ENCODE measurements at regions not wholly inside any gene's neighbourhood (a gene's known extent, or its start where the extent isn't known, plus 50 kb on each side); places are given as distances from the start of the nearest gene placed in this dataset.

- ATAC-seq (no peak), DNase-seq (no peak)
- Mint-ChIP-seq H3K27ac (no peak overlapping the region), H3K36me3 (no peaks in the 10 kb centered on the region), H3K4me1 (peaks cover 5% of the 10 kb centered on the region), H3K4me3 (no peak overlapping the region), H3K27me3 (peaks cover 3% of the 10 kb centered on the region), H3K9me3 (ENCODE audit: low read depth) (no peaks in the 10 kb centered on the region)
- CTCF ChIA-PET, result interaction anchor here (1.6 kb wide), 1 partner anchor 9 kb away, joined by 3 read pairs; no protein-coding TSS in a partner anchor
Measured at GRCh38 chr13:44017756-44018309, 138.1 kb downstream of the LACC1 start.

- H3K27me3 Mint-ChIP-seq, result peaks cover 10% of the 10 kb centered on the region
- DNase-seq (no peak), ATAC-seq (no peak)
- H3K9me3 Mint-ChIP-seq (ENCODE audit: low read depth), result no peaks in the 10 kb centered on the region
- H3K4me3 Mint-ChIP-seq, result no peak overlapping the region
- no peaks in the 10 kb centered on the region for H3K36me3 Mint-ChIP-seq
- CTCF ChIA-PET, result interaction anchor here (0.6 kb wide), 1 partner anchor 706 kb away, joined by 6 read pairs; no protein-coding TSS in a partner anchor
- H3K27ac Mint-ChIP-seq, result no peak overlapping the region
- peaks cover 5% of the 10 kb centered on the region for H3K4me1 Mint-ChIP-seq
Measured at GRCh38 chr13:44019651-44020050, 139.9 kb downstream of the LACC1 start.

- CTCF ChIA-PET, result no interaction called here
- H3K36me3 Mint-ChIP-seq, result no peaks in the 10 kb centered on the region
- no peak overlapping the region for H3K4me3 Mint-ChIP-seq
- H3K27ac Mint-ChIP-seq, result no peak overlapping the region
- H3K9me3 Mint-ChIP-seq (ENCODE audit: low read depth), result no peaks in the 10 kb centered on the region
- no peak for DNase-seq
- H3K4me1 Mint-ChIP-seq, result peaks cover 5% of the 10 kb centered on the region
- H3K27me3 Mint-ChIP-seq, result peaks cover 10% of the 10 kb centered on the region
- no peak for ATAC-seq
Measured at GRCh38 chr13:44021422-44021821, 141.7 kb downstream of the LACC1 start.

- Mint-ChIP-seq H3K4me1 (peaks cover 5% of the 10 kb centered on the region), H3K27me3 (peaks cover 12% of the 10 kb centered on the region), H3K4me3 (no peak overlapping the region), H3K36me3 (no peaks in the 10 kb centered on the region), H3K9me3 (ENCODE audit: low read depth) (no peaks in the 10 kb centered on the region), H3K27ac (no peak overlapping the region)
- no peak for ATAC-seq
- DNase-seq, result no peak
- CTCF ChIA-PET, result no interaction called here
Measured at GRCh38 chr13:44022196-44022595, 142.5 kb downstream of the LACC1 start.

- no peaks in the 10 kb centered on the region for H3K4me1 Mint-ChIP-seq
- no peak overlapping the region for H3K4me3 Mint-ChIP-seq
- peaks cover 21% of the 10 kb centered on the region for H3K27me3 Mint-ChIP-seq
- CTCF ChIA-PET, result interaction anchor here (0.7 kb wide), 1 partner anchor 22 kb away, joined by 3 read pairs; no protein-coding TSS in a partner anchor
- H3K27ac Mint-ChIP-seq, result no peak overlapping the region
- DNase-seq (no peak), ATAC-seq (no peak)
- H3K36me3 Mint-ChIP-seq, result no peaks in the 10 kb centered on the region
- no peaks in the 10 kb centered on the region for H3K9me3 Mint-ChIP-seq (ENCODE audit: low read depth)
Measured at GRCh38 chr13:44024167-44024845, 144.6 kb downstream of the LACC1 start.

- CTCF ChIA-PET, result interaction anchor here (0.7 kb wide), 1 partner anchor 21 kb away, joined by 3 read pairs; no protein-coding TSS in a partner anchor
Measured at GRCh38 chr13:44024846-44025195, 145.1 kb downstream of the LACC1 start.

GRCh38 chr13:44026194-44026593 lies 146.5 kb downstream of the LACC1 start:
- DNase-seq (no peak), ATAC-seq (no peak)
- no peaks in the 10 kb centered on the region for H3K36me3 Mint-ChIP-seq
- CTCF ChIA-PET, result interaction anchor here (1.2 kb wide), 1 partner anchor 8 kb away, joined by 3 read pairs; no protein-coding TSS in a partner anchor
- H3K27ac Mint-ChIP-seq, result no peak overlapping the region
- no peak overlapping the region for H3K4me3 Mint-ChIP-seq
- H3K9me3 Mint-ChIP-seq (ENCODE audit: low read depth), result no peaks in the 10 kb centered on the region
- peaks cover 22% of the 10 kb centered on the region for H3K27me3 Mint-ChIP-seq
- H3K4me1 Mint-ChIP-seq, result no peaks in the 10 kb centered on the region

More at GRCh38 chr13:44024846-44025195, 145.1 kb downstream of the LACC1 start:
- peaks cover 22% of the 10 kb centered on the region for H3K27me3 Mint-ChIP-seq
- no peaks in the 10 kb centered on the region for H3K4me1 Mint-ChIP-seq
- H3K4me3 Mint-ChIP-seq, result no peak overlapping the region
- no peak for ATAC-seq
- no peak for DNase-seq
- no peaks in the 10 kb centered on the region for H3K9me3 Mint-ChIP-seq (ENCODE audit: low read depth)
- H3K36me3 Mint-ChIP-seq, result no peaks in the 10 kb centered on the region
- H3K27ac Mint-ChIP-seq, result no peak overlapping the region

- DNase-seq, result no peak
- H3K4me3 Mint-ChIP-seq, result no peak overlapping the region
- no peak for ATAC-seq
- CTCF ChIA-PET, result no interaction called here
- H3K9me3 Mint-ChIP-seq (ENCODE audit: low read depth), result no peaks in the 10 kb centered on the region
- H3K36me3 Mint-ChIP-seq, result no peaks in the 10 kb centered on the region
- no peaks in the 10 kb centered on the region for H3K4me1 Mint-ChIP-seq
- H3K27ac Mint-ChIP-seq, result no peak overlapping the region
- H3K27me3 Mint-ChIP-seq, result peaks cover 17% of the 10 kb centered on the region
Measured at GRCh38 chr13:44028734-44029133, 149.0 kb downstream of the LACC1 start.

GRCh38 chr13:44030615-44031014 lies 150.9 kb downstream of the LACC1 start:
- no peak for DNase-seq
- H3K9me3 Mint-ChIP-seq (ENCODE audit: low read depth), result no peaks in the 10 kb centered on the region
- no peak for ATAC-seq
- no peaks in the 10 kb centered on the region for H3K36me3 Mint-ChIP-seq
- CTCF ChIA-PET, result no interaction called here
- H3K27me3 Mint-ChIP-seq, result peaks cover 16% of the 10 kb centered on the region
- H3K27ac Mint-ChIP-seq, result no peak overlapping the region
- H3K4me1 Mint-ChIP-seq, result no peaks in the 10 kb centered on the region
- H3K4me3 Mint-ChIP-seq, result no peak overlapping the region

- Mint-ChIP-seq H3K4me3 (no peak overlapping the region), H3K27ac (no peak overlapping the region), H3K4me1 (no peaks in the 10 kb centered on the region), H3K36me3 (no peaks in the 10 kb centered on the region), H3K27me3 (peaks cover 18% of the 10 kb centered on the region), H3K9me3 (ENCODE audit: low read depth) (no peaks in the 10 kb centered on the region)
- DNase-seq (no peak), ATAC-seq (no peak)
- CTCF ChIA-PET, result no interaction called here
Measured at GRCh38 chr13:44031555-44031954, 151.9 kb downstream of the LACC1 start.

GRCh38 chr13:44032802-44033201 lies 153.1 kb downstream of the LACC1 start:
- DNase-seq (no peak), ATAC-seq (no peak)
- H3K4me1 Mint-ChIP-seq, result no peaks in the 10 kb centered on the region
- no peak overlapping the region for H3K27ac Mint-ChIP-seq
- no peak overlapping the region for H3K4me3 Mint-ChIP-seq
- H3K9me3 Mint-ChIP-seq (ENCODE audit: low read depth), result no peaks in the 10 kb centered on the region
- no peaks in the 10 kb centered on the region for H3K36me3 Mint-ChIP-seq
- CTCF ChIA-PET, result no interaction called here
- peaks cover 16% of the 10 kb centered on the region for H3K27me3 Mint-ChIP-seq

GRCh38 chr13:44035400-44035799 lies 155.7 kb downstream of the LACC1 start:
- no peak overlapping the region for H3K27ac Mint-ChIP-seq
- no peaks in the 10 kb centered on the region for H3K36me3 Mint-ChIP-seq
- no peak for DNase-seq
- no peak overlapping the region for H3K4me3 Mint-ChIP-seq
- H3K9me3 Mint-ChIP-seq (ENCODE audit: low read depth), result no peaks in the 10 kb centered on the region
- peaks cover 20% of the 10 kb centered on the region for H3K27me3 Mint-ChIP-seq
- no peaks in the 10 kb centered on the region for H3K4me1 Mint-ChIP-seq
- CTCF ChIA-PET, result no interaction called here
- no peak for ATAC-seq

- DNase-seq (no peak), ATAC-seq (no peak)
- no peaks in the 10 kb centered on the region for H3K4me1 Mint-ChIP-seq
- no peaks in the 10 kb centered on the region for H3K36me3 Mint-ChIP-seq
- CTCF ChIA-PET, result no interaction called here
- no peak overlapping the region for H3K4me3 Mint-ChIP-seq
- H3K9me3 Mint-ChIP-seq (ENCODE audit: low read depth), result no peaks in the 10 kb centered on the region
- no peak overlapping the region for H3K27ac Mint-ChIP-seq
- peaks cover 20% of the 10 kb centered on the region for H3K27me3 Mint-ChIP-seq
Measured at GRCh38 chr13:44040070-44040817, 160.5 kb downstream of the LACC1 start.

GRCh38 chr13:44040818-44041100 lies 161.1 kb downstream of the LACC1 start:
- Mint-ChIP-seq H3K27ac (no peak overlapping the region), H3K4me3 (no peak overlapping the region), H3K27me3 (peaks cover 18% of the 10 kb centered on the region), H3K9me3 (ENCODE audit: low read depth) (no peaks in the 10 kb centered on the region), H3K4me1 (no peaks in the 10 kb centered on the region), H3K36me3 (no peaks in the 10 kb centered on the region)
- no peak for DNase-seq
- CTCF ChIA-PET, result no interaction called here
- ATAC-seq, result no peak

All from activated CD8-positive, alpha-beta memory T cell treated with anti-CD3 and anti-CD28 coated beads, Interleukin-2, amount 10 ng/mL, durations not matched to agents 7 days and 5 days (primary cell).